B cell (primary cell): ENCODE measurements at regions not wholly inside any gene's neighbourhood (a gene's known extent, or its start where the extent isn't known, plus 50 kb on each side); places are given as distances from the start of the nearest gene placed in this dataset.

ENCODE experiments used
- CTCF ChIP-seq: fragments of 200-600 bp; IDR thresholded peaks from one replicate; pipeline ENCODE4 v1.8.0; 2022; ENCODE audit warnings: antibody characterized with exemption, mild to moderate bottlenecking
- EZH2 ChIP-seq: IDR thresholded peaks from 2 replicates; pipeline ENCODE4 v1.6.1; 2012; ENCODE audit warnings: borderline replicate concordance, low read depth, mild to moderate bottlenecking, moderate library complexity, low read length; ENCODE audit not compliant: insufficient read depth, poor library complexity, severe bottlenecking

DNA sequence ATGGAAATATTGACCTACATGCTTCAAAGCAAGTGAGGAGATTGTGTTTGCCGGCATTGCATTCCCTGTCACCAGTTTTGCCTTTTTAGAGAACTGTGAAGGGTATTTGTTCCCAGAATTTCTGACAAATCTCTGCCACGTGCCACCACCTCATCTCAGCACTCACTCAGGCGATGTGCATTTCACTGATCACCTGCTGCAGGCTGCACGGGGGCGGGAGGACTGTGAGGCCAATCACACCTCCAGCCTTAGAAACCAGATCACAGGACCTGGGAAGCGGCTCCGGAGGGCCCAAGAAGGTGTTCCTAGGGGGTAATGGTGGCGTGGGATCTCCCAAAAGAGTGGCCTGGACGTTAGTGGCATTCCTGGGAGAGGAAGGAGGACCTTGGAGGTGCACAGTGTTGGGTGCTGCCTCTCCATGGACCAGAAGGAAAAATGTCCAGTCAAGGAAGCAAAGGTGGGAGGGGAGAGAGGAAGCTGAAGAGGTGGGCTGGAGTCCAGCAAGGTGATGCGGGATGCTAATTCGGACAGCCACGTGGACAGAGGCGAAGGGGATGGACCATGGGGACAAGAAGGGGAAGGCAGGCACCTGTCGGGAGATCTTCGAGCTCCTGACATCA, 63.6 kb upstream of the OLFM1 start:
- TF ChIP-seq CTCF (no peak), EZH2 (no peak)
